ENCODE measurements at regions not wholly inside any gene's neighbourhood (a gene's known extent, or its start where the extent isn't known, plus 50 kb on each side); places are given as distances from the start of the nearest gene placed in this dataset.

DNA sequence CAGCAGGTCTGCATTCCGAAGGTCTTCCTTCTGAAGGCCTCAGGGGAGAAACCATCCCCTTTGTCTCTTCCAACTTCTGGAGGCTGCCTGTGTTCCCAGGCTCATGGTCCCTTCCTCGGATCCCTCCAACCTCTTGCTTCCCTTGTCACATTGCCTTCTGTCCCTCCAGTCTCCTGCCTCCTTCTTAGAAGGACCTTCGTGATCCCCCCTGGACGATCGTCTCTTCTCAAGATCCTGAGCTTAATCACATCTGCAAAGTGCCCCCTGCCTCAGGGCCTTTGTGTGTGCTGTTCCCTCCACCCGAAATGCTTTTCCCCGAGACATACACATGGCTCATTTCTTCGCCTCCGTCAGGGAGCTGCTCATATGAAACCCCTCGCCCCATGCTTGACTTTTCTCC, 505.8 kb downstream of the SHQ1 start:
- TF ChIP-seq, protein P1, sequence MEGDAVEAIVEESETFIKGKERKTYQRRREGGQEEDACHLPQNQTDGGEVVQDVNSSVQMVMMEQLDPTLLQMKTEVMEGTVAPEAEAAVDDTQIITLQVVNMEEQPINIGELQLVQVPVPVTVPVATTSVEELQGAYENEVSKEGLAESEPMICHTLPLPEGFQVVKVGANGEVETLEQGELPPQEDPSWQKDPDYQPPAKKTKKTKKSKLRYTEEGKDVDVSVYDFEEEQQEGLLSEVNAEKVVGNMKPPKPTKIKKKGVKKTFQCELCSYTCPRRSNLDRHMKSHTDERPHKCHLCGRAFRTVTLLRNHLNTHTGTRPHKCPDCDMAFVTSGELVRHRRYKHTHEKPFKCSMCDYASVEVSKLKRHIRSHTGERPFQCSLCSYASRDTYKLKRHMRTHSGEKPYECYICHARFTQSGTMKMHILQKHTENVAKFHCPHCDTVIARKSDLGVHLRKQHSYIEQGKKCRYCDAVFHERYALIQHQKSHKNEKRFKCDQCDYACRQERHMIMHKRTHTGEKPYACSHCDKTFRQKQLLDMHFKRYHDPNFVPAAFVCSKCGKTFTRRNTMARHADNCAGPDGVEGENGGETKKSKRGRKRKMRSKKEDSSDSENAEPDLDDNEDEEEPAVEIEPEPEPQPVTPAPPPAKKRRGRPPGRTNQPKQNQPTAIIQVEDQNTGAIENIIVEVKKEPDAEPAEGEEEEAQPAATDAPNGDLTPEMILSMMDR (IDR thresholded peaks at IDR 0.05) = no peak
- TF ChIP-seq POLR2A (IDR thresholded peaks at IDR 0.05) = no peak

Measured in transverse colon (tissue), 3 donors.